ENCODE measurements at regions not wholly inside any gene's neighbourhood (a gene's known extent, or its start where the extent isn't known, plus 50 kb on each side); places are given as distances from the start of the nearest gene placed in this dataset.

- ChIA-PET CTCF (ENCODE audit: low intra/inter-chr PET ratio) (no interaction called here), POLR2A (no interaction called here)
- Histone ChIP-seq H3K36me3 (ENCODE audit: control insufficient read depth, insufficient read depth, low read length) (no peaks in the 10 kb centered on the region), H4K20me1 (replicated peaks; ENCODE audit: control insufficient read depth, insufficient read depth, low read length) (no peaks in the 10 kb centered on the region), H3K27ac (ENCODE audit: extremely low read depth, low read depth, low read length) (no peak overlapping the region), H3K9me3 (replicated peaks; ENCODE audit: control insufficient read depth, insufficient read depth, low read depth, low read length) (no peaks in the 10 kb centered on the region), H3K4me2 (ENCODE audit: insufficient read depth, low read length) (no peak overlapping the region), H3K9ac (ENCODE audit: insufficient read depth in 1 of 2, low read depth in 2 of 2, low read length in 2 of 2) (no peak overlapping the region), H3K4me3 (no peak overlapping the region), H3K27me3 (ENCODE audit: control insufficient read depth in 2 of 2, insufficient read depth in 2 of 2, low read length in 2 of 2) (no peaks in the 10 kb centered on the region), H3K4me1 (replicated peaks in 1 of 2; ENCODE audit: control insufficient read depth in 2 of 2, insufficient read depth in 2 of 2, low read length in 2 of 2) (no peaks in the 10 kb centered on the region), H3K9me1 (ENCODE audit: control insufficient read depth, insufficient read depth, low read length) (no peaks in the 10 kb centered on the region), H2AFZ (ENCODE audit: low read depth, low read length) (no peak overlapping the region), H3K79me2 (ENCODE audit: control insufficient read depth, insufficient read depth, low read length) (no peaks in the 10 kb centered on the region)
- intact Hi-C loops (cut with micrococcal nuclease) (no loop called here), in situ Hi-C loops (cut with MboI) (no loop called here)
- ATAC-seq: no peak
- DNase-seq (ENCODE audit: extremely low read depth in 1 of 4, low spot score in 3 of 4): no peak
- 1% methylated on average over 31 of the region's 31 CpGs for WGBS (ENCODE audit: insufficient coverage, low coverage, missing lambda C conversion rate)
- TF ChIP-seq, protein P1, sequence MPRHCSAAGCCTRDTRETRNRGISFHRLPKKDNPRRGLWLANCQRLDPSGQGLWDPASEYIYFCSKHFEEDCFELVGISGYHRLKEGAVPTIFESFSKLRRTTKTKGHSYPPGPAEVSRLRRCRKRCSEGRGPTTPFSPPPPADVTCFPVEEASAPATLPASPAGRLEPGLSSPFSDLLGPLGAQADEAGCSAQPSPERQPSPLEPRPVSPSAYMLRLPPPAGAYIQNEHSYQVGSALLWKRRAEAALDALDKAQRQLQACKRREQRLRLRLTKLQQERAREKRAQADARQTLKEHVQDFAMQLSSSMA (CRISPR knock-in tag; IDR thresholded peaks at IDR 0.05): no peak
- no peak for TF ChIP-seq ZNF561 (CRISPR knock-in tag; conservative IDR thresholded peaks at IDR 0.05)
- no peak for TF ChIP-seq HBP1 (CRISPR knock-in tag; IDR thresholded peaks at IDR 0.05)
- TF ChIP-seq, protein P2, sequence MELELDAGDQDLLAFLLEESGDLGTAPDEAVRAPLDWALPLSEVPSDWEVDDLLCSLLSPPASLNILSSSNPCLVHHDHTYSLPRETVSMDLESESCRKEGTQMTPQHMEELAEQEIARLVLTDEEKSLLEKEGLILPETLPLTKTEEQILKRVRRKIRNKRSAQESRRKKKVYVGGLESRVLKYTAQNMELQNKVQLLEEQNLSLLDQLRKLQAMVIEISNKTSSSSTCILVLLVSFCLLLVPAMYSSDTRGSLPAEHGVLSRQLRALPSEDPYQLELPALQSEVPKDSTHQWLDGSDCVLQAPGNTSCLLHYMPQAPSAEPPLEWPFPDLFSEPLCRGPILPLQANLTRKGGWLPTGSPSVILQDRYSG (tag; conservative IDR thresholded peaks at IDR 0.05; ENCODE audit: low read depth): no peak
- no peak for TF ChIP-seq ZNF695 (CRISPR knock-in tag; IDR thresholded peaks at IDR 0.05)
- no peak for TF ChIP-seq SMARCA5 (IDR thresholded peaks at IDR 0.05)
- TF ChIP-seq CREB1 (IDR thresholded peaks at IDR 0.05): no peak
- no peak for TF ChIP-seq CREB1 (CRISPR knock-in tag; IDR thresholded peaks at IDR 0.05)
- TF ChIP-seq BRF2 (IDR thresholded peaks at IDR 0.05; ENCODE audit: borderline replicate concordance, insufficient read depth, insufficient read length): no peak
- TF ChIP-seq TCF3 (CRISPR knock-in tag; IDR thresholded peaks at IDR 0.05): no peak
- TF ChIP-seq NR2C2 (CRISPR knock-in tag; IDR thresholded peaks at IDR 0.05): no peak
- no peak for TF ChIP-seq NR2C2 (tag; IDR thresholded peaks at IDR 0.05)
- no peak for TF ChIP-seq ZNF316 (IDR thresholded peaks at IDR 0.05)
- TF ChIP-seq ZC3H11A (IDR thresholded peaks at IDR 0.05; ENCODE audit: low read depth, low read length): no peak
- FAIRE-seq: no peak
- BruUV-seq (replicated peaks): no TSS peak
Measured at GRCh38 chr2:183892315-183892941, 705.9 kb upstream of the ZNF804A start.
